ENCODE measurements at regions not wholly inside any gene's neighbourhood (a gene's known extent, or its start where the extent isn't known, plus 50 kb on each side); places are given as distances from the start of the nearest gene placed in this dataset.

GRCh38 chr6:12386816-12387215 is 96.7 kb downstream of the EDN1 start:
- H3K4me1 ChIP-seq (ENCODE audit: insufficient read depth, poor library complexity, severe bottlenecking): no peaks in the 10 kb centered on the region
- ATAC-seq (ENCODE audit: low read depth): no peak
- no peaks in the 10 kb centered on the region for H3K27me3 ChIP-seq (ENCODE audit: insufficient read depth, poor library complexity, severe bottlenecking)
- TF ChIP-seq CTCF (IDR thresholded peaks at IDR 0.05; ENCODE audit: poor library complexity, severe bottlenecking): no peak
- no peak overlapping the region for H3K27ac ChIP-seq (ENCODE audit: poor library complexity, severe bottlenecking)
- no peak for DNase-seq (ENCODE audit: low spot score)
- no peak overlapping the region for H3K4me3 ChIP-seq (ENCODE audit: severe bottlenecking)
- H3K36me3 ChIP-seq (ENCODE audit: low read depth): no peaks in the 10 kb centered on the region
- H3K9me3 ChIP-seq (ENCODE audit: severe bottlenecking): no peaks in the 10 kb centered on the region

- H3K9me3 ChIP-seq (ENCODE audit: severe bottlenecking): no peaks in the 10 kb centered on the region
- DNase-seq (ENCODE audit: low spot score): no peak
- H3K4me3 ChIP-seq (ENCODE audit: severe bottlenecking): no peak overlapping the region
- H3K36me3 ChIP-seq (ENCODE audit: low read depth): no peaks in the 10 kb centered on the region
- no peak overlapping the region for H3K27ac ChIP-seq (ENCODE audit: poor library complexity, severe bottlenecking)
- H3K4me1 ChIP-seq (ENCODE audit: insufficient read depth, poor library complexity, severe bottlenecking): no peaks in the 10 kb centered on the region
- no peak for TF ChIP-seq CTCF (IDR thresholded peaks at IDR 0.05; ENCODE audit: poor library complexity, severe bottlenecking)
- H3K27me3 ChIP-seq (ENCODE audit: insufficient read depth, poor library complexity, severe bottlenecking): no peaks in the 10 kb centered on the region
- no peak for ATAC-seq (ENCODE audit: low read depth)
Measured at GRCh38 chr6:12391472-12391871, 101.3 kb downstream of the EDN1 start.

- Histone ChIP-seq H3K4me1 (ENCODE audit: insufficient read depth, poor library complexity, severe bottlenecking) (no peaks in the 10 kb centered on the region), H3K27me3 (ENCODE audit: insufficient read depth, poor library complexity, severe bottlenecking) (no peaks in the 10 kb centered on the region), H3K4me3 (ENCODE audit: severe bottlenecking) (no peak overlapping the region), H3K36me3 (ENCODE audit: low read depth) (no peaks in the 10 kb centered on the region), H3K9me3 (ENCODE audit: severe bottlenecking) (no peaks in the 10 kb centered on the region), H3K27ac (ENCODE audit: poor library complexity, severe bottlenecking) (no peak overlapping the region)
- ATAC-seq (ENCODE audit: low read depth) (no peak), DNase-seq (ENCODE audit: low spot score) (no peak)
- no peak for TF ChIP-seq CTCF (IDR thresholded peaks at IDR 0.05; ENCODE audit: poor library complexity, severe bottlenecking)
Measured at GRCh38 chr6:12392490-12392889, 102.3 kb downstream of the EDN1 start.

- Histone ChIP-seq H3K4me3 (ENCODE audit: severe bottlenecking) (no peak overlapping the region), H3K36me3 (ENCODE audit: low read depth) (no peaks in the 10 kb centered on the region), H3K4me1 (ENCODE audit: insufficient read depth, poor library complexity, severe bottlenecking) (no peaks in the 10 kb centered on the region), H3K27me3 (ENCODE audit: insufficient read depth, poor library complexity, severe bottlenecking) (no peaks in the 10 kb centered on the region), H3K9me3 (ENCODE audit: severe bottlenecking) (no peaks in the 10 kb centered on the region), H3K27ac (ENCODE audit: poor library complexity, severe bottlenecking) (no peak overlapping the region)
- DNase-seq (ENCODE audit: low spot score) (no peak), ATAC-seq (ENCODE audit: low read depth) (no peak)
- no peak for TF ChIP-seq CTCF (IDR thresholded peaks at IDR 0.05; ENCODE audit: poor library complexity, severe bottlenecking)
Measured at GRCh38 chr6:12393100-12393499, 102.9 kb downstream of the EDN1 start.

- Histone ChIP-seq H3K9me3 (ENCODE audit: severe bottlenecking) (no peaks in the 10 kb centered on the region), H3K27me3 (ENCODE audit: insufficient read depth, poor library complexity, severe bottlenecking) (no peaks in the 10 kb centered on the region), H3K36me3 (ENCODE audit: low read depth) (no peaks in the 10 kb centered on the region), H3K4me3 (ENCODE audit: severe bottlenecking) (no peak overlapping the region), H3K4me1 (ENCODE audit: insufficient read depth, poor library complexity, severe bottlenecking) (no peaks in the 10 kb centered on the region), H3K27ac (ENCODE audit: poor library complexity, severe bottlenecking) (no peak overlapping the region)
- DNase-seq (ENCODE audit: low spot score): no peak
- ATAC-seq (ENCODE audit: low read depth): no peak
- TF ChIP-seq CTCF (IDR thresholded peaks at IDR 0.05; ENCODE audit: poor library complexity, severe bottlenecking): no peak
Measured at GRCh38 chr6:12394170-12394569, 104.0 kb downstream of the EDN1 start.
